Activated CD8-positive, alpha-beta memory T cell treated with anti-CD3 and anti-CD28 coated beads for 24 hours (primary cell): ENCODE measurements at regions not wholly inside any gene's neighbourhood (a gene's known extent, or its start where the extent isn't known, plus 50 kb on each side); places are given as distances from the start of the nearest gene placed in this dataset.

Experiments used
- DNase-seq: peaks from one replicate; pipeline ENCODE4 v3.0.0-alpha.2; 2020

- no peak for DNase-seq
Observed at GRCh38 chr3:14338898-14339458, 63.4 kb upstream of the SLC6A6 start.

GRCh38 chr3:14340960-14341708 is 61.3 kb upstream of the SLC6A6 start:
- no peak for DNase-seq

- no peak for DNase-seq
Observed at GRCh38 chr3:14343338-14344112, 58.9 kb upstream of the SLC6A6 start.

- no peak for DNase-seq
Observed at GRCh38 chr3:14344351-14344750, 58.1 kb upstream of the SLC6A6 start.

GRCh38 chr3:14345496-14346150 is 56.8 kb upstream of the SLC6A6 start:
- no peak for DNase-seq

- DNase-seq: no peak
Observed at GRCh38 chr3:14346191-14346590, 56.2 kb upstream of the SLC6A6 start.

GRCh38 chr3:14346642-14347041 is 55.8 kb upstream of the SLC6A6 start:
- DNase-seq: no peak

GRCh38 chr3:14347110-14347509 is 55.3 kb upstream of the SLC6A6 start:
- no peak for DNase-seq

- no peak for DNase-seq
Observed at GRCh38 chr3:14351617-14352001, 50.8 kb upstream of the SLC6A6 start.

GRCh38 chr3:14352002-14352627 is 50.3 kb upstream of the SLC6A6 start:
- DNase-seq: no peak
